Limb (tissue), 2 donors: ENCODE measurements at regions not wholly inside any gene's neighbourhood (a gene's known extent, or its start where the extent isn't known, plus 50 kb on each side); places are given as distances from the start of the nearest gene placed in this dataset.

Experiments
- DNase-seq, 2 donors: peaks; one replicate each; pipeline ENCODE4 v3.0.0-alpha.2; 2016; ENCODE audit errors: extremely low spot score in 2 of 2

GRCh38 chr13:111949311-111949710, 117.6 kb upstream of the SOX1 start:
- no peak for DNase-seq

GRCh38 chr13:111950697-111951096, 116.3 kb upstream of the SOX1 start:
- no peak for DNase-seq

- DNase-seq: peak in 1 of 2 donors; percentile 20
Observed at GRCh38 chr13:111952032-111952431, 114.9 kb upstream of the SOX1 start.

- DNase-seq: peak in 1 of 2 donors; percentile 12
Observed at GRCh38 chr13:111952814-111953213, 114.1 kb upstream of the SOX1 start.

GRCh38 chr13:111953546-111954178, 113.3 kb upstream of the SOX1 start:
- DNase-seq: peak in 1 of 2 donors; percentile 21

- peak in 1 of 2 donors; percentile 43 for DNase-seq
Observed at GRCh38 chr13:111954661-111955411, 112.1 kb upstream of the SOX1 start.

GRCh38 chr13:111955412-111956065, 111.4 kb upstream of the SOX1 start:
- DNase-seq: peak in 1 of 2 donors; percentile 25

GRCh38 chr13:111956261-111957151, 110.4 kb upstream of the SOX1 start:
- peak in 1 of 2 donors; percentile 21 for DNase-seq

- DNase-seq: peak in 1 of 2 donors; percentile 6
Observed at GRCh38 chr13:111957913-111958450, 109.0 kb upstream of the SOX1 start.

- DNase-seq: peak in 1 of 2 donors; percentile 4
Observed at GRCh38 chr13:111958612-111959395, 108.1 kb upstream of the SOX1 start.

GRCh38 chr13:111960152-111960772, 106.7 kb upstream of the SOX1 start:
- DNase-seq: no peak

- peak in 1 of 2 donors; percentile 4 for DNase-seq
Observed at GRCh38 chr13:111961236-111961635, 105.7 kb upstream of the SOX1 start.

GRCh38 chr13:111961651-111962192, 105.2 kb upstream of the SOX1 start:
- DNase-seq: no peak

- no peak for DNase-seq
Observed at GRCh38 chr13:111962431-111962891, 104.5 kb upstream of the SOX1 start.

GRCh38 chr13:111963031-111963430, 103.9 kb upstream of the SOX1 start:
- no peak for DNase-seq

- DNase-seq: no peak
Observed at GRCh38 chr13:111964411-111965035, 102.4 kb upstream of the SOX1 start.

- DNase-seq: no peak
Observed at GRCh38 chr13:111965466-111966214, 101.3 kb upstream of the SOX1 start.

- DNase-seq: no peak
Observed at GRCh38 chr13:111966933-111967332, 100.0 kb upstream of the SOX1 start.
